BJ (cell line): ENCODE measurements at regions not wholly inside any gene's neighbourhood (a gene's known extent, or its start where the extent isn't known, plus 50 kb on each side); places are given as distances from the start of the nearest gene placed in this dataset.

Source experiments
- CTCF ChIA-PET: fragments of 350-600 bp; formaldehyde crosslinking; extraction: SDS; loops from one replicate; lab custom pipeline; 2021; ENCODE audit warnings: antibody characterized with exemption, inconsistent platforms; lab: Yijun Ruan, JAX
- POLR2A ChIA-PET: fragments of 300-600 bp; sonication (Branson Sonifier 250); formaldehyde crosslinking; extraction: SDS; loops from one replicate; lab custom pipeline; 2021; ENCODE audit warnings: antibody characterized with exemption; lab: Charles Lee
- DNase-seq: peaks from one replicate; pipeline ENCODE4 v3.0.0-alpha.2; 2011; ENCODE audit warnings: low read depth
- H3K27me3 ChIP-seq: 2 replicates; pipeline ENCODE4 v1.6.0; 2011; ENCODE audit warnings: low read length; ENCODE audit not compliant: control insufficient read depth, insufficient read depth
- H3K36me3 ChIP-seq: 2 replicates; pipeline ENCODE4 v1.5.1; 2011; ENCODE audit warnings: low read length; ENCODE audit not compliant: control insufficient read depth, insufficient read depth
- H3K4me3 ChIP-seq: 2 replicates; pipeline ENCODE4 v1.5.1; 2011; ENCODE audit warnings: low read depth, mild to moderate bottlenecking, control low read depth, low read length
- CTCF ChIP-seq: IDR thresholded peaks from 2 replicates; pipeline ENCODE4 v1.5.1; 2011; ENCODE audit warnings: low read depth, mild to moderate bottlenecking, control low read depth, inconsistent platforms, low read length, moderate library complexity; ENCODE audit not compliant: insufficient read depth

DNA sequence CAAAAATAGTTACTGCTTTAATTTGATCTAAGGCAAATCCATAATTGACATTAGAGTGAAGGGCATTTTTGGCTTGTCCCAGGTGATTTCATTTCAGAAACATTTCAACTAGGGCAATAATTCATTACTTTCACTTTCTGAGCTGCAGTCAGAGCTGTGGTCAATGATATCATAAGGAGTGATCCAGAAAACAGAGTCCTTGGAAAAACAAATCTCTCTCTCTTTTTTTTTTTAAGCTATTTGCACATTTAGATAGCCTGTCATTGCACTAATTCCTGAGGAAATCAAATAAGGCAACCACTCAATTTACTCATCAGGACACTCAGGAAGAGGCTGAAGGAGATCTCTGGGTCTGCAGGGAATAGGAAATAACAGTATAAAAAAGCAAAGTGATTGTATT is 269.5 kb upstream of the LRRC3B start:
- ChIA-PET CTCF (no interaction called here), POLR2A (no interaction called here)
- Histone ChIP-seq H3K36me3 (no peaks in the 10 kb centered on the region), H3K27me3 (no peaks in the 10 kb centered on the region), H3K4me3 (no peak overlapping the region)
- TF ChIP-seq CTCF, result no peak
- DNase-seq, result no peak

DNA sequence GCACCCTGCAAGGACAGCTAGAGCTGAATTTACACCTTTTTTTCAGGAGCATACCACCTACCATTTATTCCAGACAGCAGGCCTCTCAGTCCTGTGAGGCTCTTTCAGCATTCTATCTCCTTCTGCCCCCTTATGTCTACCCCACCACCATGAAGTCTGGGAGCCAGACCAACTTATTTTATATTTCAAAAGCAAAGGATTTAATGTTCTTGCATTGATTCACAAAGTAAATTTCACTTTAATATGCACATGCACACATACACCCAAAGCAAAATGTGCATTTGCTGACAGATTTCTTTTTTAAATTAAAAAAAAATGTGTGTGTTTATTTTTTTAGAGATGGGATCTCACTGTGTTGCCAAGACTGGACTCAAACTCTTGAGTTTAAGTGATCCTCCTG is 264.2 kb upstream of the LRRC3B start:
- POLR2A ChIA-PET, result no interaction called here
- no peak for TF ChIP-seq CTCF
- no peaks in the 10 kb centered on the region for H3K36me3 ChIP-seq
- DNase-seq, result no peak
- CTCF ChIA-PET, result no interaction called here
- H3K4me3 ChIP-seq, result no peak overlapping the region
- no peaks in the 10 kb centered on the region for H3K27me3 ChIP-seq

DNA sequence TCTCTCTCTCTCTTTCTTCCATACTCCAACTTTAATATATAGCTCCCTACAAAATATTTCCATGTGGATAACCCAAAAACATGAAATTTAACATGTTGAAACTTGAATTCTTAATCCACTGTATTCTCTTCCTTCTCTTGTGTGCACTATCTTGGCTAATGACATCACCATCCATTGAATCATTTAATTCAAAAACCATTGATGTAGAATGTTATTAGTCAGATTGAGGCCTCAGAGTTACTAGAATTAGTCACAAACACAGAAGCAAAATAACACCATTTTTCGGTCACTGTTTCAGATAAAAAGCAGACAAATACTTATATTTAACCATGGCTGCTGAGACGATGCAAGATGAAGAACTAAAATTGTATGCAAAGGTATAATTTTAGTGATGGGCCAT is 256.9 kb upstream of the LRRC3B start:
- no peak for DNase-seq
- POLR2A ChIA-PET, result no interaction called here
- no peaks in the 10 kb centered on the region for H3K27me3 ChIP-seq
- no peak for TF ChIP-seq CTCF
- CTCF ChIA-PET, result no interaction called here
- no peaks in the 10 kb centered on the region for H3K36me3 ChIP-seq
- no peak overlapping the region for H3K4me3 ChIP-seq

GRCh38 chr3:26368312-26368711 is 254.3 kb upstream of the LRRC3B start:
- no peak overlapping the region for H3K4me3 ChIP-seq
- CTCF ChIA-PET, result no interaction called here
- H3K27me3 ChIP-seq, result no peaks in the 10 kb centered on the region
- H3K36me3 ChIP-seq, result no peaks in the 10 kb centered on the region
- no peak for DNase-seq
- POLR2A ChIA-PET, result no interaction called here
- no peak for TF ChIP-seq CTCF

DNA sequence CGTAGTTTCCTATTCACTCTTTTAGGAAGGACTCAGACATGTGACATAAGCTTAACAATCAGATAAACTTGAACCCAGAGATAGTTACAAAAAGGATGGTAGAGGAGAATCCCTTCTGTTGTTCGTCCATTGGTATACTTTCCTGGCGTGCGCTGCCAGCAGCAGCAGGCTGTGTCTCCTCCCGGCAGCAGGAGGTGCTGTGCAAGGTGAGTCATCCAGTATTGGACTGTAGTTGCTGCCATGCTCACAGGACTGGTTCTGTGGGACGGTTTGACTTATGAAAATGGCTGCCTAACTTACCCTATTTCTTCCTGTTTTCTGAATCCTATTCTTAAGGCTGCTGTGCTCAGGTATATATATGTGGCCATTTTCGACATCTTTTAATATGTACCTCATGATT is 253.4 kb upstream of the LRRC3B start:
- POLR2A ChIA-PET, result no interaction called here
- DNase-seq, result no peak
- Histone ChIP-seq H3K36me3 (no peaks in the 10 kb centered on the region), H3K27me3 (no peaks in the 10 kb centered on the region), H3K4me3 (no peak overlapping the region)
- no peak for TF ChIP-seq CTCF
- CTCF ChIA-PET, result no interaction called here
